IPS-18a (cell line): ENCODE measurements at regions not wholly inside any gene's neighbourhood (a gene's known extent, or its start where the extent isn't known, plus 50 kb on each side); places are given as distances from the start of the nearest gene placed in this dataset.
"Not testable (repeated sequence)": the region's sequence is repeated elsewhere in the genome, so short reads cannot be mapped to it uniquely, and the experiment has no call there.

Source experiments
- H3K27ac ChIP-seq: one replicate; pipeline ENCODE4 v1.5.1; 2013; ENCODE audit warnings: low read length
- H3K27me3 ChIP-seq: one replicate; pipeline ENCODE4 v1.6.1; 2013; ENCODE audit warnings: mild to moderate bottlenecking, low read length; ENCODE audit not compliant: control insufficient read depth, insufficient read depth
- H3K36me3 ChIP-seq: one replicate; pipeline ENCODE4 v1.6.1; 2013; ENCODE audit warnings: low read depth, low read length; ENCODE audit not compliant: control insufficient read depth
- H3K4me1 ChIP-seq: one replicate; pipeline ENCODE4 v1.6.1; 2013; ENCODE audit warnings: low read depth, low read length; ENCODE audit not compliant: control insufficient read depth
- H3K4me3 ChIP-seq: one replicate; pipeline ENCODE4 v1.5.1; 2013; ENCODE audit warnings: low read length
- H3K9ac ChIP-seq: one replicate; pipeline ENCODE4 v1.6.1; 2013; ENCODE audit warnings: mild to moderate bottlenecking, low read length, moderate library complexity
- H3K9me3 ChIP-seq: one replicate; pipeline ENCODE4 v1.6.1; 2013; ENCODE audit warnings: low read depth, low read length; ENCODE audit not compliant: control insufficient read depth

DNA sequence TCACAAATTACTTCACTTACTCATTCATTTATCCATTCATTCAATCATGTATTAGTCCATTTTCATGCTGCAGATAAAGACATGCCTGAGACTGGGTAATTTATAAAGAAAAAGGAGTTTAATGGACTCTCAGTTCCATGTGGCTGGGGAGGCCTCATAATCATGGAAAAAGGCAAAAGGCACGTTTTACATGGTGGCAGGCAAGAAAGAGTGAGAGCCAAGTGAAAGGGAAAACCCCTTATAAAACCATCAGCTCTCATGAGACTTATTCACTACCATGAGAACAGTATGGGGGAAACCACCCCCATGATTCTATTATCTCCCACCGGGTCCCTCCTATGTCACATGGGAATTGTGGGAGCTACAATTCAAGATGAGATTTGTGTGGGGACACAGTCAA lies 452.0 kb downstream of the MIAT start:
- not testable (repeated sequence) for H3K4me3 ChIP-seq, H3K27ac ChIP-seq, H3K27me3 ChIP-seq, H3K4me1 ChIP-seq, H3K9ac ChIP-seq, H3K9me3 ChIP-seq, H3K36me3 ChIP-seq

- H3K27ac ChIP-seq, result no peak overlapping the region
- no peak overlapping the region for H3K9ac ChIP-seq
- no peaks in the 10 kb centered on the region for H3K9me3 ChIP-seq
- no peaks in the 10 kb centered on the region for H3K36me3 ChIP-seq
- H3K4me3 ChIP-seq, result no peak overlapping the region
- H3K27me3 ChIP-seq, result no peaks in the 10 kb centered on the region
- H3K4me1 ChIP-seq, result peaks cover 3% of the 10 kb centered on the region
These were observed 453.5 kb downstream of the MIAT start for GRCh38 chr22:27110665-27111451.

DNA sequence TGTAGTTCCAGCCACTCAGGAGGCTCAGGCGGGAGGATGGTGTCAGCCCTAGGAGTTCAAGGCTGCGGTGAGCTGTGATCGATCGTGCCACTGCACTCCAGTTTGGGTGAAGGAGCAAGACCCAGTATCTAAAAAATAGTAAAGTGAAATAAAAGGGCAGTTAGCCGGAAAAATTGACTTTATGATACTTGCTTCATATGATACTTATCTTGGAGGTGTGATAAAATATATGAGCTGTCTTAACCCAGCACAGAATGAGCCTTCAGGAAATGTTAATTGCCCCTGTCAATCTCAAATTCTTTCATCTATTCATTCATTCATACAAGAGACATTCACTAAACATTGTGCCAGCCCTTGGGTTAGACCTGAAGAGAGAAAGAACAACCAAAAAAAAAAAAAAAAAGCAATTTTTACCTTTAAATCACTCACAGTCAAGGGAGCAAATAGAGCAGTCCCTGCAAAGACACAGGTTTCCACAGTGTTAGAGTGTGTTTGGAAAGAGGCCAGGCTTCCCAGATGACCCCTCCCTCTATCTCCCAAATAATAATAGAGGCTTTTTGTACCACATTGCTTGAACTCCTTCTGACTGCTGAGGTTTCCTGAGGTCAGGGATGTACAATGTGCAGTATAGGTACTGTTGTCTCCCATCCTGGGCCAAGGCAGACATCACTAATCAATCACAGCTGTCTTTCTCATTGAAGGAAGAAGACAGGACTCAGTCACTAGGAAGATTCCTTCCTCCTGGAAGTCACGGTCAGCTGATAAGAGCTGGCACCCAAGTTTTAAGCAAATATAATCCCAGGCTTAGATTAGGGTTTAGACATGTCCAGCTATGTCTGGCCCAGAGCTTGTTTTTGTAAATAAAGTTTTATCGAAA lies 454.6 kb downstream of the MIAT start:
- Histone ChIP-seq H3K4me3 (no peak overlapping the region), H3K9me3 (no peaks in the 10 kb centered on the region), H3K27me3 (no peaks in the 10 kb centered on the region), H3K27ac (no peak overlapping the region), H3K9ac (no peak overlapping the region), H3K36me3 (no peaks in the 10 kb centered on the region), H3K4me1 (peaks cover 3% of the 10 kb centered on the region)

DNA sequence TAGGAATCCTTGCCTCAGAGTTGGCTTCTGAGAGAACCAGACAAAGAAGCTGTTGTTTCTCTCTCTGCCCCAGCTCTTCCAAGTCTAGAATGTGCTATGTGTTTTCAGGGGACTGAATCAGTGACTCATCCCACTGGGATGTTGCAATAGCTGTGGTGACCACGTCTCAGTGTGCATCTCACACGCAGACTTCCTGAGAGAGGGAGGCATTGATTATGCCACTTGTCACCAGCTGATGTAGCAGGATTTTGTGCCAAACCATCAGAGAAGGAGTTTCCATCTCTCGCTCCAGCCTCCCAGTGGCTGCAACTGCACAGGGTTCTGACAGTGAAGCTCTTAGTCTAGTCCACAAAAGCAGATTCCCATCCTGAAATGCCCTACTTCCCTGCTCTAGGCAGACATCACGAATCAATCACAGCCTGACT lies 455.8 kb downstream of the MIAT start:
- no peak overlapping the region for H3K9ac ChIP-seq
- H3K36me3 ChIP-seq, result no peaks in the 10 kb centered on the region
- H3K27ac ChIP-seq, result no peak overlapping the region
- no peaks in the 10 kb centered on the region for H3K9me3 ChIP-seq
- H3K4me3 ChIP-seq, result no peak overlapping the region
- no peaks in the 10 kb centered on the region for H3K27me3 ChIP-seq
- peaks cover 3% of the 10 kb centered on the region for H3K4me1 ChIP-seq

- Histone ChIP-seq H3K9ac (no peak overlapping the region), H3K27me3 (no peaks in the 10 kb centered on the region), H3K36me3 (no peaks in the 10 kb centered on the region), H3K9me3 (no peaks in the 10 kb centered on the region), H3K27ac (no peak overlapping the region), H3K4me3 (no peak overlapping the region), H3K4me1 (peaks cover 3% of the 10 kb centered on the region)
These were observed 456.3 kb downstream of the MIAT start for GRCh38 chr22:27113641-27114040.

DNA sequence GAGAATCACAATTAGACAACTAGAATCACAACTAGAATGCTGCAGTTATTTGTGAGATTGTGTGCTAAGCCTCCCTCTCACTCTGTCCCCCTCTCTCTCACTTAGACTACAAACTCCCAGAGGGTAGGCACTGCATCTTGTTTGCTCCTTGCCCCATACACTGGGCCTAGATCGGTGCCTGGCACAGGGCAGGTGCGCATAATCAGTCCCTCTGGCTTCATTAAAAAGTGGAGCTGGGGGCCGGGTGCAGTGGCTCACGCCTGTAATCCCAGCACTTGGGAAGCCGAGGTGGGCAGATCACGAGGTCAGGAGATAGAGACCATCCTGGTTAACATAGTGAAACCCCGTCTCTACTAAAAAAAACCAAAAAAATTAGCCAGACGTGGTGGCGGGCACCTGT lies 456.8 kb downstream of the MIAT start:
- H3K9ac ChIP-seq, result no peak overlapping the region
- no peak overlapping the region for H3K27ac ChIP-seq
- H3K9me3 ChIP-seq, result no peaks in the 10 kb centered on the region
- no peaks in the 10 kb centered on the region for H3K27me3 ChIP-seq
- no peak overlapping the region for H3K4me3 ChIP-seq
- H3K36me3 ChIP-seq, result no peaks in the 10 kb centered on the region
- peaks cover 3% of the 10 kb centered on the region for H3K4me1 ChIP-seq

GRCh38 chr22:27115410-27115809 lies 458.0 kb downstream of the MIAT start:
- H3K36me3 ChIP-seq, result no peaks in the 10 kb centered on the region
- H3K27ac ChIP-seq, result no peak overlapping the region
- no peaks in the 10 kb centered on the region for H3K27me3 ChIP-seq
- peaks cover 3% of the 10 kb centered on the region for H3K4me1 ChIP-seq
- no peak overlapping the region for H3K4me3 ChIP-seq
- no peak overlapping the region for H3K9ac ChIP-seq
- no peaks in the 10 kb centered on the region for H3K9me3 ChIP-seq

GRCh38 chr22:27115816-27116256 lies 458.4 kb downstream of the MIAT start:
- Histone ChIP-seq H3K4me3 (no peak overlapping the region), H3K27me3 (no peaks in the 10 kb centered on the region), H3K9me3 (no peaks in the 10 kb centered on the region), H3K36me3 (no peaks in the 10 kb centered on the region), H3K9ac (no peak overlapping the region), H3K4me1 (peaks cover 3% of the 10 kb centered on the region), H3K27ac (no peak overlapping the region)

DNA sequence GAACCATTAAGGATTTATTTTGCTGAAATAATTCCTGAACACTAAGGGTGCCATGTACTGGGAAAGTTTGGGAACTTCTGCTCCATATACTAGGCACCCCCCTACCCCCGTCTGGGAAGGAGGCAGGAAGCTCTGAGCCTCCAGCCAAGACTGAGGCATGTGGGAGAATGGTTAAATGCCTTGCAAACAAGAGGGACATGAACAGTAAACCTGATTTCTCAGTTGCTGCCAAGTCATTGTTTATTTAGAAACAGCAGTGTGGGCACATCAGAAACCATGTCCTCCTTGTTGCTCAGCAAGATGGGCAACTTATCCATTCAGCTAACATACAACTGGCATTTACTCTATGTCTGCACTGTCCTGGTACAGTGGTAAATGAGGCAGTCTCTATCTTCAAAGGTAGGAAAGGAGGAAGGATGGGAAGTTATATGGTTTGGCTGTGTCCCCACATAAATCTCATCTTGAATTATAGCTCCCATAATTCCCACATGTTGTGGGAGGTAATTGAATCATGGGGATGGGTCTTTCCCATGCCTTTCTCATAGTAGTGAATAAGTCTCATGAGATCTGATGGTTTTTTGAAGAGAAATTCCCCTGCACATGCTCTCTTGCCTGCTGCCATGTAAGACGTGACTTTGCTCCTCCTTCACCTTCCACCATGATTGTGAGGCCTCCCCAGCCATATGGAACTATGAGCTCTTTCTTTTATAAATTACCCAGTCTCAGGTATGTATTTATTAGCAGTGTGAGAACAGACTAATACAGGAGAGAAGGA lies 459.1 kb downstream of the MIAT start:
- H3K36me3 ChIP-seq, result no peaks in the 10 kb centered on the region
- no peaks in the 10 kb centered on the region for H3K9me3 ChIP-seq
- no peaks in the 10 kb centered on the region for H3K27me3 ChIP-seq
- no peak overlapping the region for H3K4me3 ChIP-seq
- H3K4me1 ChIP-seq, result peaks cover under 1% of the 10 kb centered on the region
- H3K27ac ChIP-seq, result no peak overlapping the region
- no peak overlapping the region for H3K9ac ChIP-seq

- H3K27me3 ChIP-seq, result no peaks in the 10 kb centered on the region
- no peak overlapping the region for H3K27ac ChIP-seq
- no peaks in the 10 kb centered on the region for H3K4me1 ChIP-seq
These were observed 462.6 kb downstream of the MIAT start for GRCh38 chr22:27120036-27120435.

DNA sequence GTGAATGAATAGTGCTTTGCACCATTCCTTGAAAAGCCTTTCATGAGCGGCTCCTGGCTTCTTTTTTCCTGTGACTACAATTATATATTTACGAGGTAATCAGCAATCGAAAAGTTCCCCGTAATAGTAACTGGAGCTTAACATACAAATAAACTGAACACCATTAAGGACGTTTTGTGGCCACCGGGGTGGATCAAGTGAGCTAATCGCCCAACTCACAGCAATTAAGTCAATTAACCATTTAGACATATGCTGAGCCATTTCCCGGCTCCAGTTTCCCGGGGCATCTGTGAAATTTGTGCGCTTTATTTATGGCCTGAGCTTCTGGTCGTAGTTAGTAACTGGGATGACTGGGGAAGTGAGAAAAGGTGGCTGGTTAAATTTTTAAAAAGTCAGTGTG lies 465.2 kb downstream of the MIAT start:
- no peaks in the 10 kb centered on the region for H3K36me3 ChIP-seq
- no peaks in the 10 kb centered on the region for H3K9me3 ChIP-seq
- no peaks in the 10 kb centered on the region for H3K27me3 ChIP-seq
- H3K27ac ChIP-seq, result no peak overlapping the region
- H3K4me3 ChIP-seq, result no peak overlapping the region
- H3K4me1 ChIP-seq, result no peaks in the 10 kb centered on the region
- no peak overlapping the region for H3K9ac ChIP-seq

More at GRCh38 chr22:27120036-27120435, 462.6 kb downstream of the MIAT start:
- Histone ChIP-seq H3K36me3 (no peaks in the 10 kb centered on the region), H3K4me3 (no peak overlapping the region), H3K9me3 (no peaks in the 10 kb centered on the region), H3K9ac (no peak overlapping the region)
